KBM-7 (cell line): ENCODE measurements at regions not wholly inside any gene's neighbourhood (a gene's known extent, or its start where the extent isn't known, plus 50 kb on each side); places are given as distances from the start of the nearest gene placed in this dataset.
"Not testable (repeated sequence)": the region's sequence is repeated elsewhere in the genome, so short reads cannot be mapped to it uniquely, and the experiment has no call there.

Experiments used
- DNase-seq: peaks from one replicate; pipeline ENCODE4 v3.0.0-alpha.2; 2015
- in situ Hi-C: fragments of 300-500 bp; cut with MboI; formaldehyde crosslinking; loops from 2 replicates; pipeline ENCODE4 v1.14.3; 2020; ENCODE audit warnings: low sequenced_read_pairs, low pct_unique_long_range_greater_than_20kb, mixed read lengths

- no peak for DNase-seq
- in situ Hi-C loops = no loop called here
Measured at GRCh38 chr6:44021589-44022295, 105.5 kb downstream of the MRPL14 start.

GRCh38 chr6:44020664-44021425 is 106.4 kb downstream of the MRPL14 start:
- in situ Hi-C loops = no loop called here
- no peak for DNase-seq

GRCh38 chr6:44020148-44020547 is 107.1 kb downstream of the MRPL14 start:
- in situ Hi-C loops = no loop called here
- DNase-seq = no peak

- DNase-seq, in situ Hi-C loops: not testable (repeated sequence)
Measured at GRCh38 chr6:44017307-44017706, 109.9 kb downstream of the MRPL14 start.

GRCh38 chr6:44016131-44016870 is 111.0 kb downstream of the MRPL14 start:
- DNase-seq = no peak
- in situ Hi-C loops = no loop called here

- DNase-seq = peak; percentile 90
- in situ Hi-C loops = no loop called here
Measured at GRCh38 chr6:44012078-44012493, 115.2 kb downstream of the MRPL14 start.

- in situ Hi-C loops = no loop called here
Measured at GRCh38 chr6:44011350-44011920, 115.8 kb downstream of the MRPL14 start.

GRCh38 chr6:44010411-44011349 is 116.6 kb downstream of the MRPL14 start:
- in situ Hi-C loops = no loop called here
- peak; percentile 61 for DNase-seq

More at GRCh38 chr6:44011350-44011920, 115.8 kb downstream of the MRPL14 start:
- no peak for DNase-seq

GRCh38 chr6:44009425-44010321 is 117.6 kb downstream of the MRPL14 start:
- in situ Hi-C loops = no loop called here
- no peak for DNase-seq

- in situ Hi-C loops = no loop called here
- DNase-seq = no peak
Measured at GRCh38 chr6:44008821-44009370, 118.4 kb downstream of the MRPL14 start.

- no peak for DNase-seq
- in situ Hi-C loops = no loop called here
Measured at GRCh38 chr6:44007818-44008621, 119.2 kb downstream of the MRPL14 start.

- in situ Hi-C loops = no loop called here
- DNase-seq = no peak
Measured at GRCh38 chr6:44006872-44007303, 120.4 kb downstream of the MRPL14 start.

GRCh38 chr6:44006123-44006871 is 121.0 kb downstream of the MRPL14 start:
- in situ Hi-C loops = no loop called here
- DNase-seq = no peak

- no peak for DNase-seq
- in situ Hi-C loops = no loop called here
Measured at GRCh38 chr6:44005507-44005903, 121.7 kb downstream of the MRPL14 start.

- peak; percentile 54 for DNase-seq
- in situ Hi-C loops = no loop called here
Measured at GRCh38 chr6:44004625-44005506, 122.4 kb downstream of the MRPL14 start.
